GM13977 (cell line): ENCODE measurements at regions not wholly inside any gene's neighbourhood (a gene's known extent, or its start where the extent isn't known, plus 50 kb on each side); places are given as distances from the start of the nearest gene placed in this dataset.

Experiments used
- DNase-seq: peaks from one replicate; pipeline ENCODE4 v3.0.0; 2012; ENCODE audit warnings: low spot score
- CTCF ChIP-seq: IDR thresholded peaks from 2 replicates; pipeline ENCODE4 v1.5.1; 2012; ENCODE audit warnings: mild to moderate bottlenecking, control low read depth; ENCODE audit not compliant: insufficient read depth; ENCODE audit errors: extremely low read depth, missing control alignments
- in situ Hi-C: fragments of 300-500 bp; cut with MboI; formaldehyde crosslinking; loops from one replicate; pipeline ENCODE4 v1.12.0; 2022; ENCODE audit warnings: low sequenced_read_pairs, low pct_unique_long_range_greater_than_20kb, mixed read lengths, inconsistent platforms; ENCODE audit not compliant: unreplicated experiment

DNA sequence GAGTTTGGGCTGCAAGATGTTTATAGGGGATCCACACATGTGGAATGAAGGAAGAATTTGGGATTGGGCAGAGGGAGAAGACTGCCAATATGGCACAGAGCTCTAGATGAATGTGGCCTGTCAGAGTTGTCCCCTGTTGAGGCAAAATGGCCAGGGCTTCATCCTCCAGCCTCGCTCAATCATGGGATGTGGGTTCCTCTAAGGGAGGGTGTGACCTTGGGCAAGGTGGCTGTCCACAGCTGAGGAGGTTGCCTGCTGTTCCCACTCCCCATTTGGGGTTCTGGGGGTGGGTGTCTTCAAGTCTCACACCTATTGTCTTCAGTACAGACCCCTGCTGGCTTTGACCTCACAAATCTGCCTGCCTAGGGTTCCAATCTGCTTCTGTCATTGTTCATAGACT lies 121.6 kb upstream of the FAM204A start:
- no peak for TF ChIP-seq CTCF
- DNase-seq: no peak
- in situ Hi-C loops: no loop called here

DNA sequence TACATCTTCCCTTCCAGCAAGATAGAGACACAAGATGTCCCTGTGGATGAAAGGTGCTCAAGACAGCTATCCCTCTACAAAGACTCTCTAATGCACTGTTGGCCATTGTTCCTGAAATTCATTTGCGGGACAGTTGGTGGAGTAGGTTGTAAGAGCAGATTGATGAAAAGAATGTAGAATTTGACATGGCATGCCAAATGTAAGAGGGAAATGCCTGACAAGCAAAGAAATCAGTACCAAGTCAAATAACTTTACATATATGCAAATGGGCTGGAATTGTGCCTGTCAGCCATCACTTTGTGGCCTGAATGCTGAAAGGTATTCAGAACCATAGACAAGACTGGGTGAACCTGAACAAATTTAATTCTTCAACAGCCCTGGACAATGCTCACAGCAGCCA lies 120.3 kb upstream of the FAM204A start:
- TF ChIP-seq CTCF: no peak
- DNase-seq: no peak
- in situ Hi-C loops: no loop called here

- in situ Hi-C loops: no loop called here
- DNase-seq: peak; percentile 38
- peak; percentile 72 for TF ChIP-seq CTCF
Observed at GRCh38 chr10:118459642-118460193, 117.6 kb upstream of the FAM204A start.

GRCh38 chr10:118458957-118459641 lies 117.0 kb upstream of the FAM204A start:
- in situ Hi-C loops: no loop called here
- TF ChIP-seq CTCF: no peak
- no peak for DNase-seq

- DNase-seq: no peak
- in situ Hi-C loops: no loop called here
- no peak for TF ChIP-seq CTCF
Observed at GRCh38 chr10:118457824-118458428, 115.8 kb upstream of the FAM204A start.

- in situ Hi-C loops: no loop called here
- DNase-seq: no peak
- no peak for TF ChIP-seq CTCF
Observed at GRCh38 chr10:118455181-118455695, 113.1 kb upstream of the FAM204A start.
